K562 (cell line): ENCODE measurements at regions not wholly inside any gene's neighbourhood (a gene's known extent, or its start where the extent isn't known, plus 50 kb on each side); places are given as distances from the start of the nearest gene placed in this dataset.

ENCODE experiments used
- CBFA2T3 ChIP-seq: fragments of 450-650 bp; IDR thresholded peaks from 2 replicates; pipeline ENCODE4 v1.6.1; 2017
- MEF2D ChIP-seq: conservative IDR thresholded peaks from 2 replicates; pipeline ENCODE4 v1.6.1; 2016; ENCODE audit warnings: low read depth, missing genetic modification characterization, missing compliant biosample characterization
- TF ChIP-seq, protein P1 (sequence below), 2 experiments: fragments of 450-650 bp in 1 of 2; sonication (generic) in 1 of 2; formaldehyde crosslinking in 1 of 2; IDR thresholded peaks; 2 replicates each; pipeline versions ENCODE4 v1.7.1 to v1.9.0; 2016 to 2022; ENCODE audit warnings: inconsistent platforms in 1 of 2, mild to moderate bottlenecking in 1 of 2, missing genetic modification reagents in 1 of 2
- TF ChIP-seq, protein P2 (sequence below): sonication (generic); formaldehyde crosslinking; IDR thresholded peaks from 2 replicates; pipeline ENCODE4 v1.8.0; 2022; ENCODE audit warnings: mild to moderate bottlenecking, missing genetic modification reagents

DNA sequence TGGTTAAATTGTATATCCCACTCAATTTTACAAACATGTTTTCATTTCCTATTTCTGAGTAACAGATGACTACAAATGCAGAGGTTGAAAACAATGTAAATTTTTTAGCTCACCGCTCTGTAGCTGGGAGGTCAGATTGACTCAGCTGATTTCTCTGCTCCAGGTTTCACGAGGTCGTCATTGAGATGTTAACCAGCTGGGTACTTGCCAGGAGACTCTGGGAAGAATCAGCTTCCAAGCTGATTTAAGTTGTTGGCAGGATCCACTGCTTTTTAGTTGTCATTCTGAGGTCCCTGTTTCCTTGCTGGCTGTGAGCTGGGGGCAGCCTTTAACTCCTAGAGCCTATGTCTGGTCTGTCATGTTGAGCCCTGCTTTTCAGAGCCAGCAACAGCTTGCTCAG, 864.3 kb upstream of the AGA start (continued):
- TF ChIP-seq, protein P1, sequence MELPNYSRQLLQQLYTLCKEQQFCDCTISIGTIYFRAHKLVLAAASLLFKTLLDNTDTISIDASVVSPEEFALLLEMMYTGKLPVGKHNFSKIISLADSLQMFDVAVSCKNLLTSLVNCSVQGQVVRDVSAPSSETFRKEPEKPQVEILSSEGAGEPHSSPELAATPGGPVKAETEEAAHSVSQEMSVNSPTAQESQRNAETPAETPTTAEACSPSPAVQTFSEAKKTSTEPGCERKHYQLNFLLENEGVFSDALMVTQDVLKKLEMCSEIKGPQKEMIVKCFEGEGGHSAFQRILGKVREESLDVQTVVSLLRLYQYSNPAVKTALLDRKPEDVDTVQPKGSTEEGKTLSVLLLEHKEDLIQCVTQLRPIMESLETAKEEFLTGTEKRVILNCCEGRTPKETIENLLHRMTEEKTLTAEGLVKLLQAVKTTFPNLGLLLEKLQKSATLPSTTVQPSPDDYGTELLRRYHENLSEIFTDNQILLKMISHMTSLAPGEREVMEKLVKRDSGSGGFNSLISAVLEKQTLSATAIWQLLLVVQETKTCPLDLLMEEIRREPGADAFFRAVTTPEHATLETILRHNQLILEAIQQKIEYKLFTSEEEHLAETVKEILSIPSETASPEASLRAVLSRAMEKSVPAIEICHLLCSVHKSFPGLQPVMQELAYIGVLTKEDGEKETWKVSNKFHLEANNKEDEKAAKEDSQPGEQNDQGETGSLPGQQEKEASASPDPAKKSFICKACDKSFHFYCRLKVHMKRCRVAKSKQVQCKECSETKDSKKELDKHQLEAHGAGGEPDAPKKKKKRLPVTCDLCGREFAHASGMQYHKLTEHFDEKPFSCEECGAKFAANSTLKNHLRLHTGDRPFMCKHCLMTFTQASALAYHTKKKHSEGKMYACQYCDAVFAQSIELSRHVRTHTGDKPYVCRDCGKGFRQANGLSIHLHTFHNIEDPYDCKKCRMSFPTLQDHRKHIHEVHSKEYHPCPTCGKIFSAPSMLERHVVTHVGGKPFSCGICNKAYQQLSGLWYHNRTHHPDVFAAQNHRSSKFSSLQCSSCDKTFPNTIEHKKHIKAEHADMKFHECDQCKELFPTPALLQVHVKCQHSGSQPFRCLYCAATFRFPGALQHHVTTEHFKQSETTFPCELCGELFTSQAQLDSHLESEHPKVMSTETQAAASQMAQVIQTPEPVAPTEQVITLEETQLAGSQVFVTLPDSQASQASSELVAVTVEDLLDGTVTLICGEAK (IDR thresholded peaks at IDR 0.05) = no peak
- TF ChIP-seq, protein P1 (CRISPR knock-in tag; IDR thresholded peaks at IDR 0.05) = no peak
- TF ChIP-seq MEF2D (tag) = no peak
- no peak for TF ChIP-seq CBFA2T3
- TF ChIP-seq, protein P2, sequence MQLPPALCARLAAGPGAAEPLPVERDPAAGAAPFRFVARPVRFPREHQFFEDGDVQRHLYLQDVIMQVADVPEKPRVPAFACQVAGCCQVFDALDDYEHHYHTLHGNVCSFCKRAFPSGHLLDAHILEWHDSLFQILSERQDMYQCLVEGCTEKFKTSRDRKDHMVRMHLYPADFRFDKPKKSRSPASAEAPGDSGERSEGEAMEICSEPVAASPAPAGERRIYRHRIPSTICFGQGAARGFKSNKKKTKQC (CRISPR knock-in tag) = no peak
